Lower lobe of right lung (tissue), 2 donors: ENCODE measurements at regions not wholly inside any gene's neighbourhood (a gene's known extent, or its start where the extent isn't known, plus 50 kb on each side); places are given as distances from the start of the nearest gene placed in this dataset.

Source experiments
- ATAC-seq, 2 donors: fragments of 200-7000 bp; cut with Tn5 transposase; one replicate each; pipeline ENCODE4 v1.9.1; 2020 to 2022; ENCODE audit warnings: mild to moderate bottlenecking in 2 of 2, moderate library complexity in 2 of 2
- DNase-seq: peaks from one replicate; pipeline ENCODE4 v3.0.0-alpha.2; 2020
- H3K27ac ChIP-seq: fragments of 200-600 bp; one replicate; pipeline ENCODE4 v1.8.0; 2022
- H3K27me3 ChIP-seq: fragments of 200-600 bp; one replicate; pipeline ENCODE4 v1.8.0; 2022; ENCODE audit warnings: low read depth
- H3K36me3 ChIP-seq: fragments of 200-600 bp; one replicate; pipeline ENCODE4 v1.8.0; 2022; ENCODE audit warnings: mild to moderate bottlenecking
- H3K4me1 ChIP-seq: fragments of 200-600 bp; one replicate; pipeline ENCODE4 v1.8.0; 2022
- H3K4me3 ChIP-seq: fragments of 200-600 bp; one replicate; pipeline ENCODE4 v1.8.0; 2022; ENCODE audit warnings: mild to moderate bottlenecking
- H3K9me3 ChIP-seq: fragments of 200-600 bp; one replicate; pipeline ENCODE4 v1.8.0; 2022
- CTCF ChIP-seq: fragments of 200-600 bp; IDR thresholded peaks from one replicate; pipeline ENCODE4 v1.8.0; 2022; ENCODE audit warnings: antibody characterized with exemption, mild to moderate bottlenecking
- intact Hi-C: fragments of 100-400 bp; cut with DNase I; formaldehyde crosslinking; loops from one replicate; pipeline ENCODE4 v1.11.0; 2022
- donor health status: DM: no; HTN: yes; CAD: no; lungs with severe emphysema.

- intact Hi-C loops: no loop called here
- no peak overlapping the region for H3K4me3 ChIP-seq
- no peaks in the 10 kb centered on the region for H3K4me1 ChIP-seq
- no peaks in the 10 kb centered on the region for H3K36me3 ChIP-seq
- no peak for DNase-seq
- no peak overlapping the region for H3K27ac ChIP-seq
- no peak for ATAC-seq
- no peaks in the 10 kb centered on the region for H3K27me3 ChIP-seq
- no peak for TF ChIP-seq CTCF
- H3K9me3 ChIP-seq: no peaks in the 10 kb centered on the region
Observed at GRCh38 chr12:67742461-67742860, 93.9 kb downstream of the DYRK2 start.

GRCh38 chr12:67747869-67748742 is 99.6 kb downstream of the DYRK2 start:
- Histone ChIP-seq H3K9me3 (no peaks in the 10 kb centered on the region), H3K36me3 (no peaks in the 10 kb centered on the region), H3K4me1 (no peaks in the 10 kb centered on the region), H3K27me3 (no peaks in the 10 kb centered on the region), H3K27ac (no peak overlapping the region), H3K4me3 (no peak overlapping the region)
- TF ChIP-seq CTCF: no peak
- no peak for DNase-seq
- intact Hi-C loops: no loop called here
- no peak for ATAC-seq

GRCh38 chr12:67748743-67749040 is 100.1 kb downstream of the DYRK2 start:
- H3K4me3 ChIP-seq: no peak overlapping the region

GRCh38 chr12:67750513-67751183 is 102.1 kb downstream of the DYRK2 start:
- H3K36me3 ChIP-seq: no peaks in the 10 kb centered on the region
- ATAC-seq: no peak
- H3K9me3 ChIP-seq: no peaks in the 10 kb centered on the region
- TF ChIP-seq CTCF: no peak
- DNase-seq: no peak
- H3K27me3 ChIP-seq: no peaks in the 10 kb centered on the region
- H3K4me3 ChIP-seq: no peak overlapping the region
- no peak overlapping the region for H3K27ac ChIP-seq
- H3K4me1 ChIP-seq: no peaks in the 10 kb centered on the region
- intact Hi-C loops: no loop called here

More at GRCh38 chr12:67748743-67749040, 100.1 kb downstream of the DYRK2 start:
- ATAC-seq: no peak
- intact Hi-C loops: no loop called here
- Histone ChIP-seq H3K27ac (no peak overlapping the region), H3K4me1 (no peaks in the 10 kb centered on the region), H3K9me3 (no peaks in the 10 kb centered on the region), H3K36me3 (no peaks in the 10 kb centered on the region), H3K27me3 (no peaks in the 10 kb centered on the region)
- no peak for DNase-seq
- TF ChIP-seq CTCF: no peak

GRCh38 chr12:67751381-67751928 is 102.9 kb downstream of the DYRK2 start:
- no peaks in the 10 kb centered on the region for H3K27me3 ChIP-seq
- DNase-seq: no peak

More at GRCh38 chr12:67751381-67751928, 102.9 kb downstream of the DYRK2 start:
- Histone ChIP-seq H3K4me3 (no peak overlapping the region), H3K36me3 (no peaks in the 10 kb centered on the region), H3K9me3 (no peaks in the 10 kb centered on the region), H3K27ac (no peak overlapping the region), H3K4me1 (no peaks in the 10 kb centered on the region)
- no peak for TF ChIP-seq CTCF
- no peak for ATAC-seq
- intact Hi-C loops: no loop called here
